ENCODE measurements at regions not wholly inside any gene's neighbourhood (a gene's known extent, or its start where the extent isn't known, plus 50 kb on each side); places are given as distances from the start of the nearest gene placed in this dataset.

GRCh38 chr22:49193348-49193747 is 634.3 kb downstream of the BRD1 start:
- Histone ChIP-seq H3K27me3 (no peaks in the 10 kb centered on the region), H3K27ac (no peak overlapping the region), H3K4me1 (peaks cover 0 to 13% of the 10 kb centered on the region in 2 donors), H3K4me3 (no peak overlapping the region), H3K36me3 (no peaks in the 10 kb centered on the region), H3K9me3 (no peaks in the 10 kb centered on the region)
- DNase-seq (ENCODE audit: low spot score), result no peak
- TF ChIP-seq CTCF (IDR thresholded peaks at IDR 0.05), result no peak

GRCh38 chr22:49192857-49193250 is 634.8 kb downstream of the BRD1 start:
- no peak for TF ChIP-seq CTCF (IDR thresholded peaks at IDR 0.05)
- Histone ChIP-seq H3K36me3 (no peaks in the 10 kb centered on the region), H3K9me3 (no peaks in the 10 kb centered on the region), H3K4me1 (peaks cover 0 to 13% of the 10 kb centered on the region in 2 donors), H3K27me3 (no peaks in the 10 kb centered on the region), H3K27ac (peak overlapping the region; percentile 19 to 26), H3K4me3 (no peak overlapping the region)
- no peak for DNase-seq (ENCODE audit: low spot score)

- no peak for DNase-seq (ENCODE audit: low spot score)
- Histone ChIP-seq H3K4me1 (peaks cover 0 to 13% of the 10 kb centered on the region in 2 donors), H3K27me3 (no peaks in the 10 kb centered on the region), H3K9me3 (no peaks in the 10 kb centered on the region), H3K4me3 (no peak overlapping the region), H3K27ac (peak overlapping the region; percentile 19 to 26), H3K36me3 (no peaks in the 10 kb centered on the region)
- no peak for TF ChIP-seq CTCF (IDR thresholded peaks at IDR 0.05)
These were observed 635.4 kb downstream of the BRD1 start for GRCh38 chr22:49192180-49192856.

GRCh38 chr22:49191506-49191980 is 636.1 kb downstream of the BRD1 start:
- DNase-seq (ENCODE audit: low spot score), result no peak
- H3K4me1 ChIP-seq, result peaks cover 0 to 13% of the 10 kb centered on the region in 2 donors
- no peaks in the 10 kb centered on the region for H3K9me3 ChIP-seq
- H3K4me3 ChIP-seq, result no peak overlapping the region
- H3K27me3 ChIP-seq, result no peaks in the 10 kb centered on the region
- no peaks in the 10 kb centered on the region for H3K36me3 ChIP-seq
- TF ChIP-seq CTCF (IDR thresholded peaks at IDR 0.05), result no peak
- H3K27ac ChIP-seq, result no peak overlapping the region

- H3K4me1 ChIP-seq, result peaks cover 0 to 13% of the 10 kb centered on the region in 2 donors
- no peaks in the 10 kb centered on the region for H3K9me3 ChIP-seq
- no peak overlapping the region for H3K4me3 ChIP-seq
- no peaks in the 10 kb centered on the region for H3K27me3 ChIP-seq
- no peaks in the 10 kb centered on the region for H3K36me3 ChIP-seq
- no peak for DNase-seq (ENCODE audit: low spot score)
- H3K27ac ChIP-seq, result no peak overlapping the region
- TF ChIP-seq CTCF (IDR thresholded peaks at IDR 0.05), result no peak
These were observed 636.7 kb downstream of the BRD1 start for GRCh38 chr22:49190816-49191505.

Data from right atrium auricular region (tissue), 2 donors.